Keratinocyte (primary cell): ENCODE measurements at regions not wholly inside any gene's neighbourhood (a gene's known extent, or its start where the extent isn't known, plus 50 kb on each side); places are given as distances from the start of the nearest gene placed in this dataset.

Source experiments
- DNase-seq: peaks from one replicate; pipeline ENCODE4 v3.0.0-alpha.2; 2011; ENCODE audit warnings: low read depth, missing footprints, low spot score
- FAIRE-seq: peaks from 2 replicates; lab custom pipeline; 2011; peaks lifted over from hg19 to GRCh38; lab: Jason Lieb, UNC
- H2AFZ ChIP-seq: 2 replicates; pipeline ENCODE4 v1.6.0; 2012; ENCODE audit warnings: low read length, control low read depth, inconsistent platforms; ENCODE audit not compliant: control insufficient read depth
- H3K27ac ChIP-seq: 2 replicates; pipeline ENCODE4 v1.5.1; 2011; ENCODE audit warnings: low read length; ENCODE audit not compliant: control insufficient read depth, insufficient read depth
- H3K27me3 ChIP-seq: 3 replicates; pipeline ENCODE4 v1.6.0; 2011; ENCODE audit warnings: low read length; ENCODE audit not compliant: control insufficient read depth, insufficient read depth; ENCODE audit errors: extremely low read depth
- H3K36me3 ChIP-seq, 2 experiments: 2 replicates in 1 of 2; 3 replicates in 1 of 2; pipeline ENCODE4 v1.5.1; 2011; ENCODE audit warnings: low read length in 2 of 2, mild to moderate bottlenecking in 1 of 2; ENCODE audit not compliant: control insufficient read depth in 2 of 2, insufficient read depth in 2 of 2; ENCODE audit errors: extremely low read depth in 1 of 2
- H3K4me1 ChIP-seq: 3 replicates; pipeline ENCODE4 v1.5.1; 2011; ENCODE audit warnings: low read length; ENCODE audit not compliant: control insufficient read depth, insufficient read depth; ENCODE audit errors: extremely low read depth
- H3K4me2 ChIP-seq: 3 replicates; pipeline ENCODE4 v1.6.0; 2011; ENCODE audit warnings: low read depth, low read length; ENCODE audit not compliant: control insufficient read depth, insufficient read depth; ENCODE audit errors: extremely low read depth
- H3K4me3 ChIP-seq, 3 experiments: fragments of 200-600 bp in 1 of 3; sonication (generic) in 1 of 3; 2 replicates in 2 of 3; 3 replicates in 1 of 3; pipeline ENCODE4 v1.5.1; 2011 to 2016; ENCODE audit warnings: low read length in 3 of 3, mild to moderate bottlenecking in 3 of 3, control low read depth in 2 of 3, inconsistent platforms in 1 of 3, low read depth in 1 of 3, mixed read lengths in 1 of 3, mixed run types in 1 of 3, moderate library complexity in 1 of 3; ENCODE audit not compliant: control insufficient read depth in 2 of 3, insufficient read depth in 2 of 3; ENCODE audit errors: extremely low read depth in 1 of 3
- H3K79me2 ChIP-seq: 2 replicates; pipeline ENCODE4 v1.6.0; 2012; ENCODE audit warnings: low read length; ENCODE audit not compliant: control insufficient read depth, insufficient read depth
- H3K9ac ChIP-seq: 3 replicates; pipeline ENCODE4 v1.6.0; 2011; ENCODE audit warnings: low read length; ENCODE audit not compliant: control insufficient read depth, insufficient read depth; ENCODE audit errors: extremely low read depth
- H3K9me1 ChIP-seq: 3 replicates; pipeline ENCODE4 v1.6.0; 2011; ENCODE audit warnings: low read length; ENCODE audit not compliant: control insufficient read depth, insufficient read depth; ENCODE audit errors: extremely low read depth
- H3K9me3 ChIP-seq: 2 replicates; pipeline ENCODE4 v1.5.1; 2012; ENCODE audit warnings: low read depth, low read length; ENCODE audit not compliant: control insufficient read depth
- H4K20me1 ChIP-seq: 3 replicates; pipeline ENCODE4 v1.6.0; 2011; ENCODE audit warnings: low read length; ENCODE audit not compliant: control insufficient read depth, insufficient read depth; ENCODE audit errors: extremely low read depth
- EZH2 ChIP-seq: IDR thresholded peaks from one replicate; pipeline ENCODE4 v1.6.1; 2012; ENCODE audit warnings: inconsistent platforms, mild to moderate bottlenecking, low read length, moderate library complexity
- dilution Hi-C: fragments of 300-500 bp; cut with MboI; formaldehyde crosslinking; loops from one replicate; pipeline ENCODE4 v1.7.0; 2020; ENCODE audit warnings: low sequenced_read_pairs; ENCODE audit not compliant: extremely low pct_ligation_motif_present
- TF ChIP-seq, protein P1 (sequence below), 3 experiments: IDR thresholded peaks in 1 of 3; conservative IDR thresholded peaks in 1 of 3; optimal IDR thresholded peaks in 1 of 3; 2 replicates in 2 of 3; 3 replicates in 1 of 3; pipeline versions ENCODE3 to v1.5.1; 2011; ENCODE audit warnings: low read length in 3 of 3, mild to moderate bottlenecking in 3 of 3, moderate library complexity in 2 of 3, control low read depth in 1 of 3, inconsistent platforms in 1 of 3; ENCODE audit not compliant: insufficient read depth in 2 of 3; ENCODE audit errors: extremely low read depth in 1 of 3

DNA sequence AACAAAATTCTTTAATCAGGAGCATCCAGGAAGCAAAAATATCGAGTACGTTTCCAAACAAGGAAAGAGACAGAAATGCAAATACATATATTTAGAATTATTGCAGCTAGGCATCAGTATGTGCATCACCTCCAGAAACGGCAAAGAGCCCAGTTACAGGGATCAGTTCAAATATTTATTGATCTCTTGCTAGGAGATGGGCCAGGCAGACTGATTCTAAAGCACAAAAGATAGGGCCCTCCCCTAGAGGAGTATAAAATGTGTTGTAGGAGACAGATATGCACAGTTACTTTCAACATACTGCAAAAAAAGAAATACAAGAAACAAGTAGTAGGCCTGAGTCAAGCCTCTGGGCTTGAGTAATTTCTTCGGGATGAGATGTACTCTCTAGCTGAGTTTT lies 80.7 kb upstream of the NHSL1 start:
- Histone ChIP-seq H4K20me1 (peaks cover 2% of the 10 kb centered on the region), H3K4me1 (no peaks in the 10 kb centered on the region), H3K9me3 (no peaks in the 10 kb centered on the region), H3K79me2 (peaks cover 47% of the 10 kb centered on the region), H3K4me3 (no peak overlapping the region), H3K9ac (no peak overlapping the region), H3K9me1 (peaks cover 2% of the 10 kb centered on the region), H3K27me3 (no peaks in the 10 kb centered on the region), H3K4me2 (no peak overlapping the region), H3K36me3 (peaks cover 0 to 3% of the 10 kb centered on the region in 2 experiments), H2AFZ (no peak overlapping the region), H3K27ac (no peak overlapping the region)
- DNase-seq = no peak
- dilution Hi-C loops = no loop called here
- TF ChIP-seq, protein P1, sequence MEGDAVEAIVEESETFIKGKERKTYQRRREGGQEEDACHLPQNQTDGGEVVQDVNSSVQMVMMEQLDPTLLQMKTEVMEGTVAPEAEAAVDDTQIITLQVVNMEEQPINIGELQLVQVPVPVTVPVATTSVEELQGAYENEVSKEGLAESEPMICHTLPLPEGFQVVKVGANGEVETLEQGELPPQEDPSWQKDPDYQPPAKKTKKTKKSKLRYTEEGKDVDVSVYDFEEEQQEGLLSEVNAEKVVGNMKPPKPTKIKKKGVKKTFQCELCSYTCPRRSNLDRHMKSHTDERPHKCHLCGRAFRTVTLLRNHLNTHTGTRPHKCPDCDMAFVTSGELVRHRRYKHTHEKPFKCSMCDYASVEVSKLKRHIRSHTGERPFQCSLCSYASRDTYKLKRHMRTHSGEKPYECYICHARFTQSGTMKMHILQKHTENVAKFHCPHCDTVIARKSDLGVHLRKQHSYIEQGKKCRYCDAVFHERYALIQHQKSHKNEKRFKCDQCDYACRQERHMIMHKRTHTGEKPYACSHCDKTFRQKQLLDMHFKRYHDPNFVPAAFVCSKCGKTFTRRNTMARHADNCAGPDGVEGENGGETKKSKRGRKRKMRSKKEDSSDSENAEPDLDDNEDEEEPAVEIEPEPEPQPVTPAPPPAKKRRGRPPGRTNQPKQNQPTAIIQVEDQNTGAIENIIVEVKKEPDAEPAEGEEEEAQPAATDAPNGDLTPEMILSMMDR (optimal IDR thresholded peaks at IDR 0.05 in 1 of 3, IDR thresholded peaks at IDR 0.05 in 1 of 3, conservative IDR thresholded peaks at IDR 0.05 in 1 of 3; ENCODE audit: extremely low read depth in 1 of 3, insufficient read depth in 2 of 3, low read length in 3 of 3) = no peak
- TF ChIP-seq EZH2 = no peak
- no peak for FAIRE-seq

DNA sequence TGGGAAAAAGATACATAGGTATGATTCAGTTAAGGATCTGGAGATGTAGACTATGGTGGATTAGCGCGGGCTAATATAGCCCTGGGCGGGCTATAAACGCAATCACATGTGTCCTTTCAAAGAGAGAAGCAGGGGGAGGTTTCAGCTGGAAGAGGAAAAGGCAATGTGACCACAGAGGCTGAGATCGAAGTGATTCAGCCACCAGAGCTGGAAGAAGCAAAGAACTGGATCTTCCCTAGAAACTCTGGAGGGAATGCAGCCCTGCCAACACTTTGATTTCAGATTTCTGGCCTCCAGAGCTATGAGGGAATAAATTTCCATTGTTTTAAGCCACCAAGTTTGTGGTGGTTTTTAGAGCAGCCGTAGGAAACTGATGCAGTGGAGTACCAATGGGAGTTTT lies 81.5 kb upstream of the NHSL1 start:
- Histone ChIP-seq H3K9me3 (no peaks in the 10 kb centered on the region), H3K4me1 (no peaks in the 10 kb centered on the region), H3K4me2 (no peak overlapping the region), H3K9me1 (peaks cover 2% of the 10 kb centered on the region), H4K20me1 (peaks cover 2% of the 10 kb centered on the region), H2AFZ (no peak overlapping the region), H3K27me3 (no peaks in the 10 kb centered on the region), H3K27ac (no peak overlapping the region), H3K36me3 (peaks cover 0 to 3% of the 10 kb centered on the region in 2 experiments), H3K9ac (no peak overlapping the region), H3K4me3 (no peak overlapping the region), H3K79me2 (peaks cover 47% of the 10 kb centered on the region)
- DNase-seq = no peak
- dilution Hi-C loops = no loop called here
- TF ChIP-seq EZH2 = no peak
- TF ChIP-seq, protein P1 (optimal IDR thresholded peaks at IDR 0.05 in 1 of 3, IDR thresholded peaks at IDR 0.05 in 1 of 3, conservative IDR thresholded peaks at IDR 0.05 in 1 of 3; ENCODE audit: extremely low read depth in 1 of 3, insufficient read depth in 2 of 3, low read length in 3 of 3) = no peak
- FAIRE-seq = no peak
